HG02852 (cell line): ENCODE measurements at regions not wholly inside any gene's neighbourhood (a gene's known extent, or its start where the extent isn't known, plus 50 kb on each side); places are given as distances from the start of the nearest gene placed in this dataset.
"Not testable (repeated sequence)": the region's sequence is repeated elsewhere in the genome, so short reads cannot be mapped to it uniquely, and the experiment has no call there.

Source experiments
- ATAC-seq: cut with Tn5 transposase; IDR thresholded peaks from one replicate; pipeline ENCODE4 v1.9.1; 2021; ENCODE audit warnings: mild to moderate bottlenecking, moderate library complexity; ENCODE audit not compliant: unreplicated experiment

GRCh38 chr4:133379681-133380438 is 230.8 kb downstream of the PCDH10 start:
- ATAC-seq: no peak

GRCh38 chr4:133377286-133377685 is 228.2 kb downstream of the PCDH10 start:
- no peak for ATAC-seq

GRCh38 chr4:133372699-133373098 is 223.6 kb downstream of the PCDH10 start:
- ATAC-seq: no peak

- no peak for ATAC-seq
Measured at GRCh38 chr4:133355633-133356032, 206.5 kb downstream of the PCDH10 start.

GRCh38 chr4:133347409-133347808 is 198.3 kb downstream of the PCDH10 start:
- ATAC-seq: no peak

- ATAC-seq: no peak
Measured at GRCh38 chr4:133324491-133324890, 175.4 kb downstream of the PCDH10 start.

- no peak for ATAC-seq
Measured at GRCh38 chr4:133323670-133324069, 174.6 kb downstream of the PCDH10 start.

GRCh38 chr4:133320576-133321170 is 171.6 kb downstream of the PCDH10 start:
- peak; percentile 84 for ATAC-seq

GRCh38 chr4:133316909-133317308 is 167.8 kb downstream of the PCDH10 start:
- no peak for ATAC-seq

GRCh38 chr4:133314991-133315390 is 165.9 kb downstream of the PCDH10 start:
- ATAC-seq: no peak

GRCh38 chr4:133287396-133287795 is 138.3 kb downstream of the PCDH10 start:
- ATAC-seq: no peak

GRCh38 chr4:133278591-133278990 is 129.5 kb downstream of the PCDH10 start:
- ATAC-seq: no peak

GRCh38 chr4:133277940-133278339 is 128.8 kb downstream of the PCDH10 start:
- not testable (repeated sequence) for ATAC-seq

GRCh38 chr4:133275246-133275645 is 126.2 kb downstream of the PCDH10 start:
- ATAC-seq: no peak

GRCh38 chr4:133273401-133273800 is 124.3 kb downstream of the PCDH10 start:
- no peak for ATAC-seq

GRCh38 chr4:133270021-133270570 is 121.0 kb downstream of the PCDH10 start:
- no peak for ATAC-seq

- ATAC-seq: no peak
Measured at GRCh38 chr4:133268205-133268604, 119.1 kb downstream of the PCDH10 start.

- not testable (repeated sequence) for ATAC-seq
Measured at GRCh38 chr4:133267506-133267905, 118.4 kb downstream of the PCDH10 start.

GRCh38 chr4:133266966-133267365 is 117.9 kb downstream of the PCDH10 start:
- ATAC-seq: not testable (repeated sequence)

GRCh38 chr4:133264251-133264650 is 115.2 kb downstream of the PCDH10 start:
- ATAC-seq: not testable (repeated sequence)

GRCh38 chr4:133263104-133263503 is 114.0 kb downstream of the PCDH10 start:
- no peak for ATAC-seq

- ATAC-seq: no peak
Measured at GRCh38 chr4:133247861-133248260, 98.8 kb downstream of the PCDH10 start.
